Parathyroid adenoma (tissue), 2 donors: ENCODE measurements at regions not wholly inside any gene's neighbourhood (a gene's known extent, or its start where the extent isn't known, plus 50 kb on each side); places are given as distances from the start of the nearest gene placed in this dataset.

Experiments
- H2AFZ ChIP-seq: fragments of 300-600 bp; sonication (generic); one replicate; pipeline ENCODE4 v1.7.0; 2017; ENCODE audit warnings: antibody characterized with exemption, mild to moderate bottlenecking
- H3K27ac ChIP-seq: fragments of 300-600 bp; sonication (generic); one replicate; pipeline ENCODE4 v1.7.0; 2017
- H3K27me3 ChIP-seq: fragments of 300-600 bp; sonication (generic); one replicate; pipeline ENCODE4 v1.7.0; 2017; ENCODE audit warnings: low read length; ENCODE audit not compliant: control insufficient read depth, insufficient read depth
- H3K36me3 ChIP-seq: fragments of 300-600 bp; sonication (generic); one replicate; pipeline ENCODE4 v1.7.0; 2017; ENCODE audit warnings: low read length; ENCODE audit not compliant: control insufficient read depth, insufficient read depth
- H3K4me1 ChIP-seq: fragments of 300-600 bp; sonication (generic); one replicate; pipeline ENCODE4 v1.7.0; 2017; ENCODE audit warnings: control low read depth
- H3K4me2 ChIP-seq: fragments of 300-600 bp; sonication (generic); one replicate; pipeline ENCODE4 v1.7.0; 2017; ENCODE audit warnings: low read length
- H3K4me3 ChIP-seq: fragments of 300-600 bp; sonication (generic); one replicate; pipeline ENCODE4 v1.7.0; 2017; ENCODE audit warnings: low read depth, low read length
- H3K79me2 ChIP-seq: fragments of 300-600 bp; sonication (generic); one replicate; pipeline ENCODE4 v1.7.0; 2017; ENCODE audit warnings: control low read depth
- H3K9ac ChIP-seq: fragments of 300-600 bp; sonication (generic); one replicate; pipeline ENCODE4 v1.7.0; 2017; ENCODE audit warnings: mild to moderate bottlenecking
- H3K9me3 ChIP-seq: fragments of 300-600 bp; sonication (generic); one replicate; pipeline ENCODE4 v1.7.0; 2017; ENCODE audit warnings: low read length; ENCODE audit not compliant: control insufficient read depth
- CTCF ChIP-seq: fragments of 300-600 bp; sonication (generic); IDR thresholded peaks from one replicate; pipeline ENCODE4 v1.7.0; 2017; ENCODE audit warnings: antibody characterized with exemption, mild to moderate bottlenecking
- donor health status: primary hyperparathyroidism.

GRCh38 chr4:127559981-127560380 is 72.8 kb upstream of the INTU start:
- TF ChIP-seq CTCF = no peak
- no peaks in the 10 kb centered on the region for H3K4me1 ChIP-seq
- H3K4me3 ChIP-seq = no peak overlapping the region
- no peaks in the 10 kb centered on the region for H3K79me2 ChIP-seq
- no peak overlapping the region for H3K4me2 ChIP-seq
- no peaks in the 10 kb centered on the region for H3K9me3 ChIP-seq
- no peak overlapping the region for H2AFZ ChIP-seq
- H3K9ac ChIP-seq = no peak overlapping the region
- H3K27ac ChIP-seq = no peak overlapping the region
- H3K36me3 ChIP-seq = no peaks in the 10 kb centered on the region
- no peaks in the 10 kb centered on the region for H3K27me3 ChIP-seq

GRCh38 chr4:127560755-127561154 is 72.0 kb upstream of the INTU start:
- TF ChIP-seq CTCF = no peak
- H3K9me3 ChIP-seq = no peaks in the 10 kb centered on the region

GRCh38 chr4:127574643-127575042 is 58.1 kb upstream of the INTU start:
- H3K4me1 ChIP-seq = no peaks in the 10 kb centered on the region
- no peak overlapping the region for H3K4me2 ChIP-seq
- H3K9me3 ChIP-seq = no peaks in the 10 kb centered on the region
- H3K36me3 ChIP-seq = no peaks in the 10 kb centered on the region
- H3K79me2 ChIP-seq = no peaks in the 10 kb centered on the region
- H3K9ac ChIP-seq = no peak overlapping the region
- no peak for TF ChIP-seq CTCF
- H3K4me3 ChIP-seq = no peak overlapping the region
- no peaks in the 10 kb centered on the region for H3K27me3 ChIP-seq
- H2AFZ ChIP-seq = no peak overlapping the region
- H3K27ac ChIP-seq = no peak overlapping the region

More at GRCh38 chr4:127560755-127561154, 72.0 kb upstream of the INTU start:
- H3K4me2 ChIP-seq = no peak overlapping the region
- H3K4me3 ChIP-seq = no peak overlapping the region
- no peak overlapping the region for H3K9ac ChIP-seq
- H3K4me1 ChIP-seq = no peaks in the 10 kb centered on the region
- no peaks in the 10 kb centered on the region for H3K79me2 ChIP-seq
- no peak overlapping the region for H3K27ac ChIP-seq
- no peaks in the 10 kb centered on the region for H3K27me3 ChIP-seq
- no peak overlapping the region for H2AFZ ChIP-seq
- no peaks in the 10 kb centered on the region for H3K36me3 ChIP-seq

- H2AFZ ChIP-seq = no peak overlapping the region
- H3K79me2 ChIP-seq = no peaks in the 10 kb centered on the region
- no peak for TF ChIP-seq CTCF
- H3K9me3 ChIP-seq = no peaks in the 10 kb centered on the region
- H3K4me3 ChIP-seq = no peak overlapping the region
- no peak overlapping the region for H3K27ac ChIP-seq
- no peak overlapping the region for H3K9ac ChIP-seq
- no peak overlapping the region for H3K4me2 ChIP-seq
- no peaks in the 10 kb centered on the region for H3K27me3 ChIP-seq
- H3K4me1 ChIP-seq = no peaks in the 10 kb centered on the region
- H3K36me3 ChIP-seq = no peaks in the 10 kb centered on the region
Measured at GRCh38 chr4:127575888-127576287, 56.9 kb upstream of the INTU start.

GRCh38 chr4:127578491-127578890 is 54.3 kb upstream of the INTU start:
- H3K4me1 ChIP-seq = no peaks in the 10 kb centered on the region

More at GRCh38 chr4:127578491-127578890, 54.3 kb upstream of the INTU start:
- H3K79me2 ChIP-seq = no peaks in the 10 kb centered on the region
- no peaks in the 10 kb centered on the region for H3K36me3 ChIP-seq
- H2AFZ ChIP-seq = no peak overlapping the region
- H3K27ac ChIP-seq = no peak overlapping the region
- H3K9me3 ChIP-seq = no peaks in the 10 kb centered on the region
- H3K4me3 ChIP-seq = no peak overlapping the region
- no peaks in the 10 kb centered on the region for H3K27me3 ChIP-seq
- no peak for TF ChIP-seq CTCF
- no peak overlapping the region for H3K9ac ChIP-seq
- no peak overlapping the region for H3K4me2 ChIP-seq
